ENCODE measurements at regions not wholly inside any gene's neighbourhood (a gene's known extent, or its start where the extent isn't known, plus 50 kb on each side); places are given as distances from the start of the nearest gene placed in this dataset.

GRCh38 chr13:53152057-53152421 is 123.4 kb downstream of the OLFM4 start:
- H3K27ac Mint-ChIP-seq = no peak overlapping the region
- H3K9me3 Mint-ChIP-seq (ENCODE audit: low read depth) = no peaks in the 10 kb centered on the region
- H3K36me3 Mint-ChIP-seq (ENCODE audit: insufficient read depth) = no peaks in the 10 kb centered on the region
- DNase-seq (ENCODE audit: low spot score, unreplicated experiment) = no peak
- H3K4me1 Mint-ChIP-seq (ENCODE audit: low read depth) = no peaks in the 10 kb centered on the region
- H3K27me3 Mint-ChIP-seq = peaks cover 15% of the 10 kb centered on the region
- TF ChIP-seq CTCF (IDR thresholded peaks at IDR 0.05; ENCODE audit: unreplicated experiment) = no peak
- H3K4me3 Mint-ChIP-seq (ENCODE audit: low read depth) = no peak overlapping the region

- DNase-seq (ENCODE audit: low spot score, unreplicated experiment) = no peak
- H3K27me3 Mint-ChIP-seq = peaks cover 9% of the 10 kb centered on the region
- no peaks in the 10 kb centered on the region for H3K36me3 Mint-ChIP-seq (ENCODE audit: insufficient read depth)
- H3K4me3 Mint-ChIP-seq (ENCODE audit: low read depth) = no peak overlapping the region
- H3K4me1 Mint-ChIP-seq (ENCODE audit: low read depth) = no peaks in the 10 kb centered on the region
- peaks cover 5% of the 10 kb centered on the region for H3K9me3 Mint-ChIP-seq (ENCODE audit: low read depth)
- TF ChIP-seq CTCF (IDR thresholded peaks at IDR 0.05; ENCODE audit: unreplicated experiment) = no peak
- H3K27ac Mint-ChIP-seq = no peak overlapping the region
These were observed 129.6 kb downstream of the OLFM4 start for GRCh38 chr13:53158201-53158600.

GRCh38 chr13:53159431-53159830 is 130.8 kb downstream of the OLFM4 start:
- TF ChIP-seq CTCF (IDR thresholded peaks at IDR 0.05; ENCODE audit: unreplicated experiment) = no peak
- DNase-seq (ENCODE audit: low spot score, unreplicated experiment) = no peak
- H3K27ac Mint-ChIP-seq = no peak overlapping the region
- peaks cover 5% of the 10 kb centered on the region for H3K9me3 Mint-ChIP-seq (ENCODE audit: low read depth)
- no peaks in the 10 kb centered on the region for H3K4me1 Mint-ChIP-seq (ENCODE audit: low read depth)
- H3K27me3 Mint-ChIP-seq = peaks cover 15% of the 10 kb centered on the region
- H3K4me3 Mint-ChIP-seq (ENCODE audit: low read depth) = no peak overlapping the region
- H3K36me3 Mint-ChIP-seq (ENCODE audit: insufficient read depth) = no peaks in the 10 kb centered on the region

GRCh38 chr13:53160211-53160610 is 131.6 kb downstream of the OLFM4 start:
- H3K4me3 Mint-ChIP-seq (ENCODE audit: low read depth) = no peak overlapping the region
- no peaks in the 10 kb centered on the region for H3K36me3 Mint-ChIP-seq (ENCODE audit: insufficient read depth)
- H3K9me3 Mint-ChIP-seq (ENCODE audit: low read depth) = peaks cover 5% of the 10 kb centered on the region
- H3K4me1 Mint-ChIP-seq (ENCODE audit: low read depth) = no peaks in the 10 kb centered on the region
- no peak overlapping the region for H3K27ac Mint-ChIP-seq
- no peak for TF ChIP-seq CTCF (IDR thresholded peaks at IDR 0.05; ENCODE audit: unreplicated experiment)
- peaks cover 15% of the 10 kb centered on the region for H3K27me3 Mint-ChIP-seq
- DNase-seq (ENCODE audit: low spot score, unreplicated experiment) = no peak

- no peak overlapping the region for H3K27ac Mint-ChIP-seq
- TF ChIP-seq CTCF (IDR thresholded peaks at IDR 0.05; ENCODE audit: unreplicated experiment) = no peak
- no peak overlapping the region for H3K4me3 Mint-ChIP-seq (ENCODE audit: low read depth)
- no peaks in the 10 kb centered on the region for H3K36me3 Mint-ChIP-seq (ENCODE audit: insufficient read depth)
- no peaks in the 10 kb centered on the region for H3K4me1 Mint-ChIP-seq (ENCODE audit: low read depth)
- H3K9me3 Mint-ChIP-seq (ENCODE audit: low read depth) = peaks cover 5% of the 10 kb centered on the region
- peaks cover 14% of the 10 kb centered on the region for H3K27me3 Mint-ChIP-seq
- DNase-seq (ENCODE audit: low spot score, unreplicated experiment) = no peak
These were observed 132.6 kb downstream of the OLFM4 start for GRCh38 chr13:53161251-53161650.
